Gastroesophageal sphincter (tissue), 4 donors: ENCODE measurements at regions not wholly inside any gene's neighbourhood (a gene's known extent, or its start where the extent isn't known, plus 50 kb on each side); places are given as distances from the start of the nearest gene placed in this dataset.

Source experiments
- ATAC-seq: fragments of 150-250 bp; one replicate; pipeline ENCODE4 v1.9.1; 2016; ENCODE audit warnings: mild to moderate bottlenecking, moderate library complexity
- H3K27ac ChIP-seq, 4 donors: fragments of 200-600 bp; sonication (generic) in 3 of 4; 1 replicate in 3 of 4; 2 replicates in 1 of 4; pipeline ENCODE4 v1.5.1; 2016 to 2019
- H3K27me3 ChIP-seq: fragments of 200-600 bp; sonication (generic); one replicate; pipeline ENCODE4 v1.5.1; 2019
- H3K36me3 ChIP-seq, 2 donors: fragments of 200-600 bp; sonication (generic); one replicate each; pipeline ENCODE4 v1.5.1; 2019; ENCODE audit warnings: control low read depth in 1 of 2
- H3K4me1 ChIP-seq, 3 donors: fragments of 200-600 bp; sonication (generic); 1 replicate in 2 of 3; 2 replicates in 1 of 3; pipeline ENCODE4 v1.5.1; 2016 to 2019; ENCODE audit warnings: control low read depth in 2 of 3
- H3K4me3 ChIP-seq, 2 donors: fragments of 200-600 bp; sonication (generic); one replicate each; pipeline ENCODE4 v1.5.1; 2019; ENCODE audit warnings: mild to moderate bottlenecking in 1 of 2, moderate library complexity in 1 of 2
- H3K9me3 ChIP-seq, 3 donors: fragments of 200-600 bp; sonication (generic); one replicate each; pipeline ENCODE4 v1.5.1; 2017 to 2019; ENCODE audit warnings: control low read depth in 2 of 3
- EP300 ChIP-seq: sonication (generic); formaldehyde crosslinking; IDR thresholded peaks from one replicate; pipeline ENCODE4 v1.6.1; 2017; ENCODE audit warnings: antibody characterized with exemption, mild to moderate bottlenecking
- POLR2A ChIP-seq, 2 donors: fragments of 450-650 bp; IDR thresholded peaks; one replicate each; pipeline ENCODE4 v1.6.1; 2017; ENCODE audit warnings: antibody characterized with exemption in 2 of 2, mild to moderate bottlenecking in 2 of 2, moderate library complexity in 1 of 2
- POLR2AphosphoS5 ChIP-seq: sonication (generic); formaldehyde crosslinking; IDR thresholded peaks from one replicate; pipeline ENCODE4 v1.6.1; 2017; ENCODE audit warnings: antibody characterized with exemption
- whole genome bisulfite sequencing, 2 donors: methylation state at CpG; one replicate each; pipeline ENCODE4 v1.1.5; 2018; ENCODE audit warnings: low coverage in 1 of 2; 5-methylcytosine and 5-hydroxymethylcytosine counted together
- small RNA-seq, 4 donors: library from RNA; depleted of rRNA; stranded (forward); fragments of <200 nt; gene quantifications; one replicate each; pipeline ENCODE3, GENCODE V24; 2016
- TF ChIP-seq, protein P1 (sequence below), 4 experiments: fragments of 200-600 bp in 2 of 4; fragments of 450-650 bp in 2 of 4; sonication (generic) in 1 of 4; IDR thresholded peaks; one replicate each; pipeline ENCODE4 v1.5.1; 2017 to 2019; ENCODE audit warnings: antibody characterized with exemption in 4 of 4, mild to moderate bottlenecking in 2 of 4, moderate library complexity in 2 of 4

DNA sequence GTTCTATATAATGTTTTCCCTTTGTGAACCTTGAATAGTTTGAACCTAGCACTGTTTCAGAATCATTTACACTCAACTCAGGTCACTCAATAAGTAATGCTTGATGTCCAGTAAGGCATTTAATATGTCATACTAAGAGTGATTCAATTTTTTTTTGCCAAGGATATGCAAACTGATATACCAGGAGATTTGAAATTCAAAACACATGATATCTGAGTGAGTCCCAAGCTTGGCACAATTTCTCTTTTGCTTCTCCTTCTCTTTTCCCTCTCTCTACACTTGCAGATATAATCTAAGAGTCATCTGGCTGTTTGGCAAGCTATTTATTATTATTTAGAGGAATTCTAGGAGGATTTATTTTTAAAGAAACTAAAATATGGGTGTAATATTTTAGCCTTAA is 61.6 kb upstream of the SPAG17 start:
- Histone ChIP-seq H3K27ac (no peak overlapping the region), H3K36me3 (no peaks in the 10 kb centered on the region), H3K9me3 (no peaks in the 10 kb centered on the region), H3K4me3 (no peak overlapping the region), H3K27me3 (no peaks in the 10 kb centered on the region), H3K4me1 (no peaks in the 10 kb centered on the region)
- TF ChIP-seq POLR2A (IDR thresholded peaks at IDR 0.05) (no peak), EP300 (no peak)
- no peak for ATAC-seq

DNA sequence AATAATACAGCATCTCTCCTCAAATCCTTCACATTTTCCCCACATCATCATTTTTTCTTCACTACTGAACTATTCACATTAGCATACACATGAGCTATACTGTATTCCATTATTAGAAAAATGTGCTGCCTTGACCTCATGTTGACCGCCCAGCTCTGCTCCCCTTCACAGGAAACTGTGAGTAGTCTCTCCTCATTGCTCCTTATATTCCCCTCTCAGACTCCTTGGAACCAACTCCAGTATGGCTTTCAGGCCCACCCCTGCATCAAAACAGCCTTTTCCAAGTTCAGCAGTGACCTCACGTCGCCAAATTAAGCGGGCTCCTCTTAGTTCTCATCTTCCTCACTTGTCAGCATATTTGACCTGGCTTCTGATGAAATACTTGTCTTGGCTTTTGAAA is 59.2 kb upstream of the SPAG17 start:
- H3K36me3 ChIP-seq, result no peaks in the 10 kb centered on the region
- no peak for TF ChIP-seq EP300
- TF ChIP-seq POLR2AphosphoS5, result no peak
- TF ChIP-seq, protein P1, sequence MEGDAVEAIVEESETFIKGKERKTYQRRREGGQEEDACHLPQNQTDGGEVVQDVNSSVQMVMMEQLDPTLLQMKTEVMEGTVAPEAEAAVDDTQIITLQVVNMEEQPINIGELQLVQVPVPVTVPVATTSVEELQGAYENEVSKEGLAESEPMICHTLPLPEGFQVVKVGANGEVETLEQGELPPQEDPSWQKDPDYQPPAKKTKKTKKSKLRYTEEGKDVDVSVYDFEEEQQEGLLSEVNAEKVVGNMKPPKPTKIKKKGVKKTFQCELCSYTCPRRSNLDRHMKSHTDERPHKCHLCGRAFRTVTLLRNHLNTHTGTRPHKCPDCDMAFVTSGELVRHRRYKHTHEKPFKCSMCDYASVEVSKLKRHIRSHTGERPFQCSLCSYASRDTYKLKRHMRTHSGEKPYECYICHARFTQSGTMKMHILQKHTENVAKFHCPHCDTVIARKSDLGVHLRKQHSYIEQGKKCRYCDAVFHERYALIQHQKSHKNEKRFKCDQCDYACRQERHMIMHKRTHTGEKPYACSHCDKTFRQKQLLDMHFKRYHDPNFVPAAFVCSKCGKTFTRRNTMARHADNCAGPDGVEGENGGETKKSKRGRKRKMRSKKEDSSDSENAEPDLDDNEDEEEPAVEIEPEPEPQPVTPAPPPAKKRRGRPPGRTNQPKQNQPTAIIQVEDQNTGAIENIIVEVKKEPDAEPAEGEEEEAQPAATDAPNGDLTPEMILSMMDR (IDR thresholded peaks at IDR 0.05), result no peak
- no peak for TF ChIP-seq POLR2A (IDR thresholded peaks at IDR 0.05)
- H3K9me3 ChIP-seq, result peaks cover 0 to 2% (median 0%) of the 10 kb centered on the region in 3 donors
- WGBS, 2 donors, result 44 to 49% methylated on average over 3 of the region's 4 CpGs
- no peaks in the 10 kb centered on the region for H3K4me1 ChIP-seq
- no peak overlapping the region for H3K27ac ChIP-seq
- H3K27me3 ChIP-seq, result no peaks in the 10 kb centered on the region
- no peak for ATAC-seq
- H3K4me3 ChIP-seq, result no peak overlapping the region

DNA sequence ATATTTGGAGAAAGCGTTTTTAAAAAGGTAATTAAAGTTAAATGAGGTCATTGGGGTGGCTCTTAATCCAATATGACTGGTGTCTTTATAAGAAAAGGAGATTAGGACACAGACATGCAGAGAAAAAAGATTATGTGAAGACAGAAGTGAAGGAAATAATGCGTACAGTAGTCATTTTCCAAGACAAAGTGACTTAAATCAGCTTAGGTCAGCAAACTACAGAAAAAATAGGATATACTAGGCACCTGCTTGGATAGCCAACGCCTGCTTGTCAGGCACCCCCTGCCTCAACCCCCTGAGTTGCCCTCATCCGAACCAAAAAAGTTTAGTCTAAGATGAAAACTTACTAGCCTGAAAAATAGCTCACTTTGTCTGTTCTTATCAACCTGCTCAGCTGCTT is 58.2 kb upstream of the SPAG17 start:
- WGBS, 2 donors, result 70 to 94% methylated on average over 2 to 3 of the region's 4 CpGs
- no peak overlapping the region for H3K4me3 ChIP-seq
- no peaks in the 10 kb centered on the region for H3K27me3 ChIP-seq
- no peaks in the 10 kb centered on the region for H3K4me1 ChIP-seq
- ATAC-seq, result no peak
- no peak overlapping the region for H3K27ac ChIP-seq
- TF ChIP-seq, protein P1 (IDR thresholded peaks at IDR 0.05), result no peak
- TF ChIP-seq POLR2AphosphoS5 (no peak), EP300 (no peak), POLR2A (IDR thresholded peaks at IDR 0.05) (no peak)
- H3K36me3 ChIP-seq, result no peaks in the 10 kb centered on the region
- peaks cover 0 to 7% (median 0%) of the 10 kb centered on the region in 3 donors for H3K9me3 ChIP-seq

Small RNA genes in the stretch of these regions (small RNA-seq; reads per million reads assigned to genes)
- 0 reads per million in 4 donors for gene RNA5SP56
